ENCODE measurements at regions not wholly inside any gene's neighbourhood (a gene's known extent, or its start where the extent isn't known, plus 50 kb on each side); places are given as distances from the start of the nearest gene placed in this dataset.

- in situ Hi-C loops (cut with HindIII; ENCODE audit: extremely low pct_ligation_motif_present, low pct_unique_long_range_greater_than_20kb): no loop called here
- ChIA-PET POLR2A (no interaction called here), CTCF (ENCODE audit: low intra/inter-chr PET ratio, low total read pairs) (no interaction called here)
- Histone ChIP-seq H3K36me3 (replicated peaks in 1 of 2; ENCODE audit: control insufficient read depth in 1 of 2, insufficient read depth in 2 of 2, low read length in 2 of 2) (no peaks in the 10 kb centered on the region), H3K9me3 (ENCODE audit: low read length) (no peaks in the 10 kb centered on the region), H3K27me3 (ENCODE audit: control insufficient read depth in 1 of 2, insufficient read depth in 2 of 2, low read length in 2 of 2) (no peaks in the 10 kb centered on the region), H3K9ac (ENCODE audit: insufficient read depth, low read depth, low read length) (no peak overlapping the region), H3K4me3 (replicated peaks in 1 of 3; ENCODE audit: insufficient read depth in 1 of 3, low read depth in 2 of 3, low read length in 3 of 3) (no peak overlapping the region), H3K4me2 (ENCODE audit: low read depth, low read length) (no peak overlapping the region), H4K20me1 (ENCODE audit: insufficient read depth, low read length) (no peaks in the 10 kb centered on the region), H3K79me2 (ENCODE audit: insufficient read depth, low read length) (no peaks in the 10 kb centered on the region), H2AFZ (ENCODE audit: low read length) (no peak overlapping the region), H3K27ac (ENCODE audit: extremely low read length, insufficient read depth, low read length) (no peak overlapping the region), H3K4me1 (ENCODE audit: insufficient read depth, low read length) (no peaks in the 10 kb centered on the region)
- intact Hi-C loops (cut with micrococcal nuclease; ENCODE audit: unreplicated experiment): no loop called here
- ATAC-seq: no peak
- no peak for FAIRE-seq
- 95% methylated on average over 2 of the region's 3 CpGs for WGBS (ENCODE audit: low lambda C conversion rate)
- no peak for DNase-seq (ENCODE audit: low spot score)
- TF ChIP-seq ZNF564 (CRISPR knock-in tag; IDR thresholded peaks at IDR 0.05) (no peak), HMGA1 (CRISPR knock-in tag; conservative IDR thresholded peaks at IDR 0.05) (no peak), AFF4 (CRISPR knock-in tag; IDR thresholded peaks at IDR 0.05) (no peak), HNRNPUL1 (IDR thresholded peaks at IDR 0.05; ENCODE audit: low read depth, low read length) (no peak)
- BruUV-seq (replicated peaks): no TSS peak
These were observed 86.7 kb upstream of the PWP1 start for GRCh38 chr12:107598906-107599305.

- no peak overlapping the region for H2AFZ ChIP-seq (ENCODE audit: low read length)
- no peak for ATAC-seq
- H3K36me3 ChIP-seq (replicated peaks in 1 of 2; ENCODE audit: control insufficient read depth in 1 of 2, insufficient read depth in 2 of 2, low read length in 2 of 2): no peaks in the 10 kb centered on the region
- ChIA-PET CTCF (ENCODE audit: low intra/inter-chr PET ratio, low total read pairs) (no interaction called here), POLR2A (no interaction called here)
- no peak for FAIRE-seq
- WGBS (ENCODE audit: low lambda C conversion rate): 85% methylated on average over 4 of the region's 4 CpGs
- in situ Hi-C loops (cut with HindIII; ENCODE audit: extremely low pct_ligation_motif_present, low pct_unique_long_range_greater_than_20kb) (loop anchor here (10.0 kb wide), 1 partner anchor 196 kb away; no protein-coding TSS in a partner anchor), intact Hi-C loops (cut with micrococcal nuclease; ENCODE audit: unreplicated experiment) (no loop called here)
- H4K20me1 ChIP-seq (ENCODE audit: insufficient read depth, low read length): no peaks in the 10 kb centered on the region
- H3K4me1 ChIP-seq (ENCODE audit: insufficient read depth, low read length): peaks cover 6% of the 10 kb centered on the region
- no peak overlapping the region for H3K4me3 ChIP-seq (replicated peaks in 1 of 3; ENCODE audit: insufficient read depth in 1 of 3, low read depth in 2 of 3, low read length in 3 of 3)
- H3K27ac ChIP-seq (ENCODE audit: extremely low read length, insufficient read depth, low read length): no peak overlapping the region
- no peak overlapping the region for H3K4me2 ChIP-seq (ENCODE audit: low read depth, low read length)
- no peaks in the 10 kb centered on the region for H3K79me2 ChIP-seq (ENCODE audit: insufficient read depth, low read length)
- H3K9me3 ChIP-seq (ENCODE audit: low read length): no peaks in the 10 kb centered on the region
- BruUV-seq (replicated peaks): no TSS peak
- DNase-seq (ENCODE audit: low spot score): no peak
- no peak overlapping the region for H3K9ac ChIP-seq (ENCODE audit: insufficient read depth, low read depth, low read length)
- no peaks in the 10 kb centered on the region for H3K27me3 ChIP-seq (ENCODE audit: control insufficient read depth in 1 of 2, insufficient read depth in 2 of 2, low read length in 2 of 2)
- TF ChIP-seq TFDP1 (CRISPR knock-in tag; IDR thresholded peaks at IDR 0.05; ENCODE audit: borderline replicate concordance) (no peak), TRIM22 (IDR thresholded peaks at IDR 0.05) (no peak), ZNF276 (CRISPR knock-in tag; IDR thresholded peaks at IDR 0.05; ENCODE audit: low read depth) (no peak), XRCC5 (optimal IDR thresholded peaks at IDR 0.05; ENCODE audit: low read length) (no peak), ELF3 (CRISPR knock-in tag; IDR thresholded peaks at IDR 0.05) (no peak), ZNF569 (CRISPR knock-in tag; IDR thresholded peaks at IDR 0.05; ENCODE audit: borderline replicate concordance) (no peak), NFRKB (IDR thresholded peaks at IDR 0.05) (no peak)
These were observed 84.9 kb upstream of the PWP1 start for GRCh38 chr12:107600581-107601144.
